ENCODE measurements at regions not wholly inside any gene's neighbourhood (a gene's known extent, or its start where the extent isn't known, plus 50 kb on each side); places are given as distances from the start of the nearest gene placed in this dataset.

- TF ChIP-seq, protein P1, sequence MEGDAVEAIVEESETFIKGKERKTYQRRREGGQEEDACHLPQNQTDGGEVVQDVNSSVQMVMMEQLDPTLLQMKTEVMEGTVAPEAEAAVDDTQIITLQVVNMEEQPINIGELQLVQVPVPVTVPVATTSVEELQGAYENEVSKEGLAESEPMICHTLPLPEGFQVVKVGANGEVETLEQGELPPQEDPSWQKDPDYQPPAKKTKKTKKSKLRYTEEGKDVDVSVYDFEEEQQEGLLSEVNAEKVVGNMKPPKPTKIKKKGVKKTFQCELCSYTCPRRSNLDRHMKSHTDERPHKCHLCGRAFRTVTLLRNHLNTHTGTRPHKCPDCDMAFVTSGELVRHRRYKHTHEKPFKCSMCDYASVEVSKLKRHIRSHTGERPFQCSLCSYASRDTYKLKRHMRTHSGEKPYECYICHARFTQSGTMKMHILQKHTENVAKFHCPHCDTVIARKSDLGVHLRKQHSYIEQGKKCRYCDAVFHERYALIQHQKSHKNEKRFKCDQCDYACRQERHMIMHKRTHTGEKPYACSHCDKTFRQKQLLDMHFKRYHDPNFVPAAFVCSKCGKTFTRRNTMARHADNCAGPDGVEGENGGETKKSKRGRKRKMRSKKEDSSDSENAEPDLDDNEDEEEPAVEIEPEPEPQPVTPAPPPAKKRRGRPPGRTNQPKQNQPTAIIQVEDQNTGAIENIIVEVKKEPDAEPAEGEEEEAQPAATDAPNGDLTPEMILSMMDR (IDR thresholded peaks at IDR 0.05), result no peak
- intact Hi-C loops (cut with micrococcal nuclease), result no loop called here
- WGBS (ENCODE audit: insufficient coverage), result 92% methylated on average over 3 of the region's 3 CpGs
- Histone ChIP-seq H3K9me3 (ENCODE audit: control insufficient read depth, insufficient read depth, low read length) (no peaks in the 10 kb centered on the region), H3K36me3 (ENCODE audit: control insufficient read depth, insufficient read depth, low read length) (no peaks in the 10 kb centered on the region), H3K4me1 (ENCODE audit: control insufficient read depth, insufficient read depth, low read length) (no peaks in the 10 kb centered on the region), H3K27ac (ENCODE audit: low read length) (no peak overlapping the region), H3K4me3 (ENCODE audit: low read length) (no peak overlapping the region), H3K27me3 (ENCODE audit: control insufficient read depth, insufficient read depth, low read length) (no peaks in the 10 kb centered on the region)
- ATAC-seq, result no peak
- Mint-ChIP-seq H3K9me3 (peaks cover 17 to 22% of the 10 kb centered on the region in 2 donors), H3K4me3 (no peak overlapping the region), H3K27me3 (ENCODE audit: low read depth in 2 of 2) (no peaks in the 10 kb centered on the region), H3K36me3 (no peaks in the 10 kb centered on the region), H3K4me1 (no peaks in the 10 kb centered on the region), H3K27ac (no peak overlapping the region)
- no peak for DNase-seq
Measured at GRCh38 chr6:147726342-147726741, 217.9 kb downstream of the SAMD5 start.

DNA sequence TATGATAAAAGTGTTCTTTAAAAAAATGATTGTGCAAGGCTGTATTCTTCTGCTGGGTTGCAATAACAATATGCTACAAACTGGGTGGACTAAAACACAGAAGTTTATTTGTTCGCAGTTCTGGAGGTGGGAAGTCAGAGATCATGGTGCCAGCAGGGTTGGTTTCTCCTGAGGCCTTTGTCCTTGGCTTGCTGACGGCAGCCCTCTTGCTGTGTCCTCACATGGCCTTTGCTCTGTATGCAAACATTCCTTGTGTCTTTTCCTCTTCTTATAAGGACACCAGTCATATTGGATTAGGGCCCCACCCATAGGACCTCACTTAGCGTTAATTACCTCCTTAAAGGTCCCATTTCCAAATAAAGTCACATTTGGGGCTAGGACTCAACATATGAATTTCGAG lies 220.4 kb downstream of the SAMD5 start:
- no peaks in the 10 kb centered on the region for H3K36me3 ChIP-seq (ENCODE audit: control insufficient read depth, insufficient read depth, low read length)
- H3K4me1 ChIP-seq (ENCODE audit: control insufficient read depth, insufficient read depth, low read length), result no peaks in the 10 kb centered on the region
- DNase-seq (no peak), ATAC-seq (no peak)
- Mint-ChIP-seq H3K9me3 (peaks cover 12 to 14% of the 10 kb centered on the region in 2 donors), H3K36me3 (no peaks in the 10 kb centered on the region), H3K27me3 (ENCODE audit: low read depth in 2 of 2) (no peaks in the 10 kb centered on the region), H3K4me3 (no peak overlapping the region), H3K27ac (no peak overlapping the region), H3K4me1 (no peaks in the 10 kb centered on the region)
- H3K27ac ChIP-seq (ENCODE audit: low read length), result no peak overlapping the region
- no peaks in the 10 kb centered on the region for H3K9me3 ChIP-seq (ENCODE audit: control insufficient read depth, insufficient read depth, low read length)
- 72% methylated on average over 4 of the region's 4 CpGs for WGBS (ENCODE audit: insufficient coverage)
- TF ChIP-seq, protein P1 (IDR thresholded peaks at IDR 0.05), result no peak
- intact Hi-C loops (cut with micrococcal nuclease), result no loop called here
- H3K4me3 ChIP-seq (ENCODE audit: low read length), result no peak overlapping the region
- no peaks in the 10 kb centered on the region for H3K27me3 ChIP-seq (ENCODE audit: control insufficient read depth, insufficient read depth, low read length)

- H3K27ac ChIP-seq (ENCODE audit: low read length), result no peak overlapping the region
Measured at GRCh38 chr6:147733686-147734085, 225.2 kb downstream of the SAMD5 start.

GRCh38 chr6:147734151-147734550 lies 225.7 kb downstream of the SAMD5 start:
- no peaks in the 10 kb centered on the region for H3K27me3 ChIP-seq (ENCODE audit: control insufficient read depth, insufficient read depth, low read length)
- no peaks in the 10 kb centered on the region for H3K36me3 ChIP-seq (ENCODE audit: control insufficient read depth, insufficient read depth, low read length)
- DNase-seq (no peak), ATAC-seq (no peak)
- H3K4me3 ChIP-seq (ENCODE audit: low read length), result no peak overlapping the region
- no peaks in the 10 kb centered on the region for H3K4me1 Mint-ChIP-seq
- intact Hi-C loops (cut with micrococcal nuclease), result no loop called here
- H3K4me1 ChIP-seq (ENCODE audit: control insufficient read depth, insufficient read depth, low read length), result no peaks in the 10 kb centered on the region
- 94% methylated on average over 8 of the region's 8 CpGs for WGBS (ENCODE audit: insufficient coverage)
- no peak overlapping the region for H3K4me3 Mint-ChIP-seq
- H3K27ac Mint-ChIP-seq, result no peak overlapping the region
- H3K36me3 Mint-ChIP-seq, result no peaks in the 10 kb centered on the region
- peaks cover 6 to 10% of the 10 kb centered on the region in 2 donors for H3K9me3 Mint-ChIP-seq
- H3K27me3 Mint-ChIP-seq (ENCODE audit: low read depth in 2 of 2), result no peaks in the 10 kb centered on the region
- H3K9me3 ChIP-seq (ENCODE audit: control insufficient read depth, insufficient read depth, low read length), result no peaks in the 10 kb centered on the region
- H3K27ac ChIP-seq (ENCODE audit: low read length), result no peak overlapping the region
- TF ChIP-seq, protein P1 (IDR thresholded peaks at IDR 0.05), result no peak

More at GRCh38 chr6:147733686-147734085, 225.2 kb downstream of the SAMD5 start:
- Mint-ChIP-seq H3K4me3 (no peak overlapping the region), H3K27me3 (ENCODE audit: low read depth in 2 of 2) (no peaks in the 10 kb centered on the region), H3K4me1 (no peaks in the 10 kb centered on the region), H3K27ac (no peak overlapping the region), H3K36me3 (no peaks in the 10 kb centered on the region), H3K9me3 (peaks cover 6 to 10% of the 10 kb centered on the region in 2 donors)
- ATAC-seq (no peak), DNase-seq (no peak)
- H3K4me1 ChIP-seq (ENCODE audit: control insufficient read depth, insufficient read depth, low read length), result no peaks in the 10 kb centered on the region
- no peaks in the 10 kb centered on the region for H3K27me3 ChIP-seq (ENCODE audit: control insufficient read depth, insufficient read depth, low read length)
- 88% methylated on average over 5 of the region's 5 CpGs for WGBS (ENCODE audit: insufficient coverage)
- H3K36me3 ChIP-seq (ENCODE audit: control insufficient read depth, insufficient read depth, low read length), result no peaks in the 10 kb centered on the region
- no peaks in the 10 kb centered on the region for H3K9me3 ChIP-seq (ENCODE audit: control insufficient read depth, insufficient read depth, low read length)
- TF ChIP-seq, protein P1 (IDR thresholded peaks at IDR 0.05), result no peak
- no peak overlapping the region for H3K4me3 ChIP-seq (ENCODE audit: low read length)
- intact Hi-C loops (cut with micrococcal nuclease), result no loop called here
